ENCODE measurements at regions not wholly inside any gene's neighbourhood (a gene's known extent, or its start where the extent isn't known, plus 50 kb on each side); places are given as distances from the start of the nearest gene placed in this dataset.
A peak's percentile ranks its signal among the peaks of the same experiment; 100 is the strongest.
"Not testable (repeated sequence)": the region's sequence is repeated elsewhere in the genome, so short reads cannot be mapped to it uniquely, and the experiment has no call there.

DNA sequence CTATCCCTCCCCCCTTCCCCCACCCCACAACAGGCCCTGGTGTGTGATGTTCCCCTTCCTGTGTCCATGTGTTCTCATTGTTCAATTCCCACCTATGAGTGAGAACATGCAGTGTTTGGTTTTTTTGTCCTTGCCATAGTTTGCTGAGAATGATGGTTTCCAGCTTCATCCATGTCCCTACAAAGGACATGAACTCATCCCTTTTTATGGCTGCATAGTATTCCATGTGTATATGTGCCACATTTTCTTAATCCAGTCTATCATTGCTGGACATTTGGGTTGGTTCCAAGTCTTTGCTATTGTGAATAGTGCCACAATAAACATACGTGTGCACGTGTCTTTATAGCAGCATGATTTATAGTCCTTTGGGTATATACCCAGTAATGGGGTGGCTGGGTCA is 52.3 kb upstream of the MAN1A2 start:
- not testable (repeated sequence) for DNase-seq (ENCODE audit: low read depth)

DNA sequence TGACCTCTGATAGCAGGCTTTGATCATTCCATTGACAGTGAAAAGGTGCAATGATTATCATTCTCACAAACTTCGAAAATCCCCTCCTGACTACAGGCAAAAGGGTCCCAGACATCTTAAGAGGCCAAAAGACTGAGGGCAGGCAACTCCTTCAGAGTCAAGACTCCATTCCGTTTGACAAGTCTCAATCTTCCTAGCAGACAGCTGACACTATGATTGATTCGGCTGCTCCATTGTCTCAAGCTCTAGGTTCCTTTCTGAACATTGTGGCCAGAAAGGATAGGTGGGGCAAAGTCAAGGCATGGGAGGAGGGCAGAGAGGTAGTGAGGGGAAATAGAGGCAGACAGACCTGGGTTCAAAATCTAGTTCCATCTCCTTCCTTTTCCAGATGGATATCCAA is 53.7 kb upstream of the MAN1A2 start:
- DNase-seq (ENCODE audit: low read depth) = no peak

GRCh38 chr1:117312453-117313138 is 54.7 kb upstream of the MAN1A2 start:
- no peak for DNase-seq (ENCODE audit: low read depth)

DNA sequence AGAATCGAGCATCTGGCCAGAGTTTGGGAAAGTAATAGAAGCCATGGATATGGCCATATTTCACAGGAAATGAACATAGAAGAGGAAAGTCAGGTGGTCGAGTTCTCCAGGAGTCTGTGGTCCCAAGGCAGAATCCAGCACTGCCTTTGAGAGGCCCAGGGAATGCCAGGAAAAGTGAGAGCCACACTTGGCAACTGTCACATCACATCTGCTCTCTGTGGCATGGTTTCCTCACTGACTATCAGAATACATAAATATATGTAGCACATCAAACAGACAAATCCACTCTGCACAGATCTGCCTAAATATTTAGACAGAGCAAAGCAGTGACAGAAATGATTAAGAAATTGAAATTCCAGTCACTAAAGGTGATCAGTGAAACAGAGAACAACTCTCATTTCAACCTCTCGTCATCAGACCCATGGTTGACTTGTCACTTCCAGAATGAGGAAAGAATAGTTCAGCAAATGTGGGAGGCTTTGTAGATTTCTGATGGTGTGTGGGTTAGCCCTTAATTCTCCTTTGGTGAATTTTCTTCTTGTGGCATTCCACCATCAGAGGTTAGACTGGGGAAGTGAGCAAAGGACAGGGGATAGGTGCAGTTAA is 58.8 kb upstream of the MAN1A2 start:
- no peak for DNase-seq (ENCODE audit: low read depth)

GRCh38 chr1:117301901-117302300 is 65.3 kb upstream of the MAN1A2 start:
- DNase-seq (ENCODE audit: low read depth) = no peak

- not testable (repeated sequence) for DNase-seq (ENCODE audit: low read depth)
Measured at GRCh38 chr1:117300183-117300582, 67.1 kb upstream of the MAN1A2 start.

DNA sequence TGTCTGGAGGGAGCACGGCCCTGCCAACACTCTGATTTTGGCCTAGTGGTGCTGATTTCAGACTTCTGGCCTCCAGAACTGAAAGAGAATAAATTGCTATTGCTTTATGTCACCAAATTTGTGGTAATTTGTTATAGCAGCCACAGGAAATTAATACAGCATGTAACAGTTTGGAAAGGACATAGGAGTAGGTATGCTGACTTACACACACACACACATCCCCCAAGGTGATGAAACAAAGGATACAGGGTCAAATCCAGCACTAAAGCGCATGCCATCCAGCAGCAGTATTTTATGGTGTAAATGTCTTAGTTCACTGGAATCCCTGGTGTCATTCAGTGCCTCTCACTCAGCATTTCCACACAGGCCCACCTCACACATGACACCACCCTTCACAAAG is 72.2 kb upstream of the MAN1A2 start:
- no peak for DNase-seq (ENCODE audit: low read depth)

DNA sequence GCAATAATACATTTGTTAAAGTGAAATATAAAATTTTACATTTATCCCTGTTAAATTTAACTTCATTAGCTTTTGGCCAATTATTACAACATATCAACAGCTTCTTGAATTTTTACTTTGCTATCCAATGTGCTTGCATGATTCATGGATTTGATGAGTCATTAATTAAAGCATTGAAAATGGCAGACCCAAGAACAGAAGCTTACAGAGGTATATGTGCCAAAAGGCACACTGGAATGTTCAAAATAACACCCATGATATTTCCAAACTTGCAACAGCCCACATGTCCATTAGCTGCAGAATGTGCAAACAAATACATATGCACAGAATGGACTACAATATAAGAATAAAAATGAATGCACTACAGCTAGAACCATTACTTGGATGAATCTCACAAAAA is 76.4 kb upstream of the MAN1A2 start:
- DNase-seq (ENCODE audit: low read depth) = peak; percentile 9

GRCh38 chr1:117289316-117289870 is 77.9 kb upstream of the MAN1A2 start:
- DNase-seq (ENCODE audit: low read depth) = no peak

- no peak for DNase-seq (ENCODE audit: low read depth)
Measured at GRCh38 chr1:117286562-117286961, 75.8 kb upstream of the VTCN1 start.

DNA sequence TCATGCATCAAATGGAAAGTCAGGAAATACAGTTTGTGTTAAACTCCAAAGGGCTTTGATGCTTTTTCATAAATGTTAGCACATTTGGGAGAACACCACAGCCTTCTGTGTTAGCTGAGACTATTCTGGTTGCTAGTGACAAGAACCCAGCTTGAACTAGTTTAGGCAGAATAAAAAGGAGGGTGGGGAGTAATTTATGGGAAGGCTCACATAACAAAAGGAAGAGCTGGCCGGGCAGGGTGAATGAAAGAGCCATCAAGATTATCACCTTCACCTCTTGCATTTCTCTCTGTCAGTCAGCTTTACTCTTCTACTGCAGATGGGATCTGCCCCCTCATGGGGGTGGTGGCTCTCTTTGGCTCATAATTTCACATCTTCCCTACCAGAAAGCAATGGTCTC is 75.4 kb upstream of the VTCN1 start:
- no peak for DNase-seq (ENCODE audit: low read depth)

DNA sequence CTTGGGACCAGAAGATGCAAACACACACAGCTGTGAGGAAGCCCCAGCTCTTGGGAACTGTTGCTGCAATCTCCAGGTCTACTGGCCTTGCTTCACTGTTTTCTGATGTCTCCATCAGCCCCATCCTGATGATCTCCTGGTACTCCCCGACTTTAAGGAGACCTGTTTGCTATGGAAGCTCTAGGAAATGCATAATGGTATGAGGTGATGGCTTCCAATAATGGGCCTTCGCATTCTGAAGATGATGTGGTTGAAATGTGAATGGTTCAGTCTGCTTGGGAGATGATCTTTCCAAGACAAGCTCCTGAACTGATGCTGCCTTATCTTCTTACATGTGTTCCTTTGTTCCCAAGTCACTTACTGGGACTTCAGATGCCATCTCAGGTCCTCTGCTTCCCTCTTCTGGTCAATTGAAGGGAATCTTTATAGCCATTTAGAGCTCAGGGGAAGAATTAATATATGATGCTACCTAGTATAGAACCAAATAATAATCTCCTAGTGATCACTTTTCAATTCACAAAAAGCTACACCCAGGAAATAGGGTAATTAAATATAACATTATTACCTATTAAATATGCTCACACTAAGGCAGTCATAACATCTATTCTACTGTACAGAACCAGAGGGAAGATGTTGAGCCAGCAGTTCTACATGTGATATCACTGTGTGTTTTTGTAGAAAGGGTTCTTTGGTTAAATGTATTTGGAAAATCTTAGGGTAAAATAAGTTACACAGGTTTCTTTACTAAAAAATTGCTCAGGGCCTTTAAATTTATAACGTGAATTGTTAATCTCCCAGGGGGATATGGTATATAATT is 73.9 kb upstream of the VTCN1 start:
- peak; percentile 71 for DNase-seq (ENCODE audit: low read depth)

GRCh38 chr1:117278531-117278930 is 67.8 kb upstream of the VTCN1 start:
- DNase-seq (ENCODE audit: low read depth) = no peak

- no peak for DNase-seq (ENCODE audit: low read depth)
Measured at GRCh38 chr1:117275055-117275454, 64.3 kb upstream of the VTCN1 start.

DNA sequence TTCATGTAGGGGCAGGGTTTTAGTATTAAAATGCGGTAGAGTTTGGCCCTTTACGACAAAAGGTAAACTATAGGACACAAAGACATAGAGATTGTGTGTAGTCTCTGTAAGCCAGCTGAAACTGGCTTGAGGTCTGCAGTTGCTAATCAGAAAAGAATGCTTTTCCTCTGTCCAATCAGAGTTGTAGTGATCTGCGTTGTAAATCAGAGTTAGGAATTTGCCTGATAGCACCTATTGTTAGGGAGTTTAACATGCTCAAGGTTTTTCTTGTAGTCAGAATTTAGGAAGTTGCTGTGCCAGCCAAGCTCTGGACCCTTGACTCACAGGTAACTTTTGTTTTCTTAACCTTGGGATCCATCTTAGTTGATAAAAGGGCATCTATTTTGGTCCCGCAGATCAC is 61.2 kb upstream of the VTCN1 start:
- no peak for DNase-seq (ENCODE audit: low read depth)

GRCh38 chr1:117271129-117271528 is 60.4 kb upstream of the VTCN1 start:
- DNase-seq (ENCODE audit: low read depth) = no peak

DNA sequence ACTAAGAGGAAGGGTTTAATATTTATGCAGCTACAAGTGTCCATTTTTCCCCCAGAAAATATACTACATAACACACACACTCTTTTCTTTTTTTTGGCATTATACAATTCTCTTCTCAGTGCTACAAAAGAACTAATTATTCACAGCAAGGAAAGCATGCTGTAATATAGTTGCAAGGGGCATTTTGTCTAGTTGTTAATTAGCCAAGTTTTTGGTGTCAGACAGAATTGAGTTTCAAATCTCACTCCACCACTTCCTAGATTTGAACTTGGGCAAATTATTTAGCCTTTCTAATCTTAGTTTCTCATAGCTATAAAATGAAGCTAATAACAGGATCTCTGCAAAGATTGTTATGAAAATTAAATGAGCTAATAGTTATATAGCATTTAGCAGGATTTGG is 60.0 kb upstream of the VTCN1 start:
- no peak for DNase-seq (ENCODE audit: low read depth)

- no peak for DNase-seq (ENCODE audit: low read depth)
Measured at GRCh38 chr1:117268535-117269455, 58.1 kb upstream of the VTCN1 start.

GRCh38 chr1:117267232-117267774 is 56.6 kb upstream of the VTCN1 start:
- DNase-seq (ENCODE audit: low read depth) = no peak

- DNase-seq (ENCODE audit: low read depth) = no peak
Measured at GRCh38 chr1:117262976-117263375, 52.2 kb upstream of the VTCN1 start.

GRCh38 chr1:117261424-117261785 is 50.7 kb upstream of the VTCN1 start:
- no peak for DNase-seq (ENCODE audit: low read depth)
